IMR-90 (cell line): ENCODE measurements at regions not wholly inside any gene's neighbourhood (a gene's known extent, or its start where the extent isn't known, plus 50 kb on each side); places are given as distances from the start of the nearest gene placed in this dataset.

ENCODE experiments used
- ATAC-seq: fragments of 200-7000 bp; cut with Tn5 transposase; 2 replicates; pipeline ENCODE4 v1.9.1; 2020; ENCODE audit warnings: low read depth, mild to moderate bottlenecking, moderate library complexity
- BruUV-seq: library from RNA; stranded (reverse); fragments of 400-500 nt; replicated peaks from 2 replicates; lab custom pipeline; 2021; lab: Mats Ljungman, UMichigan
- CTCF ChIA-PET: fragments of 300-600 bp; formaldehyde crosslinking; extraction: SDS; loops from one replicate; lab custom pipeline; 2021; ENCODE audit warnings: antibody characterized with exemption; lab: Yijun Ruan, JAX
- POLR2A ChIA-PET: fragments of 300-600 bp; sonication (Branson Sonifier 250); formaldehyde crosslinking; loops from one replicate; lab custom pipeline; 2022; ENCODE audit warnings: antibody characterized with exemption; ENCODE audit not compliant: unreplicated experiment; lab: Charles Lee
- DNase-seq: peaks from one replicate; pipeline ENCODE4 v3.0.0; 2013
- H2AFZ ChIP-seq: replicated peaks from 2 replicates; pipeline ENCODE3; 2013; ENCODE audit warnings: low read length, mild to moderate bottlenecking; ENCODE audit not compliant: poor library complexity
- H2AK5ac ChIP-seq: 2 replicates; pipeline ENCODE4 v1.6.1; 2013; ENCODE audit warnings: low read depth, low read length, inconsistent platforms
- H2AK9ac ChIP-seq: replicated peaks from 2 replicates; pipeline ENCODE3; 2013; ENCODE audit warnings: mild to moderate bottlenecking, low read depth, low read length, moderate library complexity; ENCODE audit not compliant: poor library complexity
- H2BK120ac ChIP-seq: 2 replicates; pipeline ENCODE4 v1.6.1; 2013; ENCODE audit warnings: low read depth, low read length, inconsistent platforms
- H2BK15ac ChIP-seq: 3 replicates; pipeline ENCODE4 v1.6.1; 2013; ENCODE audit warnings: low read depth, low read length, inconsistent platforms
- H2BK20ac ChIP-seq: 2 replicates; pipeline ENCODE4 v1.6.1; 2013; ENCODE audit warnings: low read depth, mild to moderate bottlenecking, inconsistent platforms, low read length, moderate library complexity
- H2BK5ac ChIP-seq: 2 replicates; pipeline ENCODE4 v1.6.1; 2013; ENCODE audit warnings: mild to moderate bottlenecking, low read depth, low read length, inconsistent platforms; ENCODE audit not compliant: poor library complexity, severe bottlenecking
- H3K14ac ChIP-seq: replicated peaks from 2 replicates; pipeline ENCODE4 v1.6.1; 2013; ENCODE audit warnings: low read depth, low read length, inconsistent platforms
- H3K18ac ChIP-seq: 2 replicates; pipeline ENCODE4 v1.6.1; 2013; ENCODE audit warnings: low read depth, low read length, control low read depth
- H3K23ac ChIP-seq: 2 replicates; pipeline ENCODE4 v1.6.1; 2013; ENCODE audit warnings: low read depth, low read length, inconsistent platforms
- H3K27ac ChIP-seq: 2 replicates; pipeline ENCODE4 v1.5.1; 2013; ENCODE audit warnings: mild to moderate bottlenecking, control low read depth, low read length; ENCODE audit not compliant: insufficient read depth
- H3K27me3 ChIP-seq: 2 replicates; pipeline ENCODE4 v1.6.1; 2013; ENCODE audit warnings: low read length; ENCODE audit not compliant: control insufficient read depth, insufficient read depth
- H3K36me3 ChIP-seq: 2 replicates; pipeline ENCODE4 v1.6.1; 2013; ENCODE audit warnings: low read length, mixed read lengths; ENCODE audit not compliant: control insufficient read depth, insufficient read depth
- H3K4ac ChIP-seq: 2 replicates; pipeline ENCODE4 v1.6.1; 2013; ENCODE audit warnings: low read depth, low read length, inconsistent platforms
- H3K4me1 ChIP-seq: 2 replicates; pipeline ENCODE4 v1.6.1; 2013; ENCODE audit warnings: low read length, mixed read lengths; ENCODE audit not compliant: control insufficient read depth, insufficient read depth
- H3K4me2 ChIP-seq: 2 replicates; pipeline ENCODE4 v1.6.1; 2013; ENCODE audit warnings: low read depth, mild to moderate bottlenecking, control low read depth, low read length, moderate library complexity
- H3K4me3 ChIP-seq: 2 replicates; pipeline ENCODE4 v1.5.1; 2013; ENCODE audit warnings: low read depth, mild to moderate bottlenecking, control low read depth, low read length, moderate library complexity; ENCODE audit not compliant: insufficient read depth
- H3K56ac ChIP-seq: 2 replicates; pipeline ENCODE4 v1.6.1; 2013; ENCODE audit warnings: low read length, inconsistent platforms; ENCODE audit not compliant: insufficient read depth; ENCODE audit errors: extremely low read depth
- H3K79me1 ChIP-seq, 2 experiments: 2 replicates each; pipeline ENCODE4 v1.6.1; 2013; ENCODE audit warnings: low read length in 2 of 2, inconsistent platforms in 1 of 2, low read depth in 1 of 2
- H3K9ac ChIP-seq: 2 replicates; pipeline ENCODE4 v1.6.1; 2013; ENCODE audit warnings: low read depth, low read length, control low read depth
- H3K9me1 ChIP-seq: 2 replicates; pipeline ENCODE4 v1.6.1; 2013; ENCODE audit warnings: low read length, inconsistent platforms; ENCODE audit not compliant: insufficient read depth
- H3K9me3 ChIP-seq: 2 replicates; pipeline ENCODE4 v1.6.1; 2013; ENCODE audit warnings: low read length; ENCODE audit not compliant: control insufficient read depth, insufficient read depth
- H4K20me1 ChIP-seq: 2 replicates; pipeline ENCODE4 v1.6.1; 2013; ENCODE audit warnings: low read length, inconsistent platforms; ENCODE audit not compliant: insufficient read depth
- H4K5ac ChIP-seq: 2 replicates; pipeline ENCODE4 v1.6.1; 2013; ENCODE audit warnings: mild to moderate bottlenecking, low read depth, low read length, control low read depth
- H4K8ac ChIP-seq, 2 experiments: 2 replicates each; pipeline ENCODE4 v1.6.1; 2013; ENCODE audit warnings: low read depth in 2 of 2, low read length in 2 of 2, control low read depth in 1 of 2, inconsistent platforms in 1 of 2
- H4K91ac ChIP-seq: 2 replicates; pipeline ENCODE4 v1.6.1; 2013; ENCODE audit warnings: low read depth, low read length, inconsistent platforms; ENCODE audit not compliant: insufficient read depth
- CHD1 ChIP-seq: IDR thresholded peaks from 2 replicates; pipeline ENCODE4 v1.6.1; 2012; ENCODE audit warnings: low read depth, low read length, improper control_type of control experiment
- POLR2A ChIP-seq: IDR thresholded peaks from 2 replicates; pipeline ENCODE4 v1.6.1; 2012; ENCODE audit warnings: mild to moderate bottlenecking, low read depth, low read length
- RAD21 ChIP-seq: IDR thresholded peaks from 2 replicates; pipeline ENCODE4 v1.6.1; 2012; ENCODE audit warnings: low read length, improper control_type of control experiment
- dilution Hi-C: fragments of 300-500 bp; cut with HindIII; formaldehyde crosslinking; loops from one replicate; pipeline ENCODE4 v1.14.3; 2018; ENCODE audit warnings: low sequenced_read_pairs; ENCODE audit not compliant: unreplicated experiment
- in situ Hi-C: fragments of 300-500 bp; cut with MboI; formaldehyde crosslinking; loops from 3 replicates; pipeline ENCODE4 v1.14.3; 2019; ENCODE audit warnings: low sequenced_read_pairs, inconsistent platforms, mixed read lengths
- intact Hi-C: fragments of 100-400 bp; cut with micrococcal nuclease; formaldehyde crosslinking; loops from 2 replicates; pipeline ENCODE4 v1.10.0; 2022
- TF ChIP-seq, protein P1 (sequence below): conservative IDR thresholded peaks from 2 replicates; pipeline ENCODE4 v1.5.1; 2012; ENCODE audit warnings: mild to moderate bottlenecking, low read depth, low read length, improper control_type of control experiment

- Histone ChIP-seq H2BK5ac (no peak overlapping the region), H3K23ac (no peak overlapping the region), H3K4ac (no peak overlapping the region), H4K20me1 (no peaks in the 10 kb centered on the region), H2BK15ac (no peak overlapping the region), H4K91ac (no peak overlapping the region), H4K5ac (no peak overlapping the region), H3K27me3 (no peaks in the 10 kb centered on the region), H4K8ac (no peak overlapping the region), H3K14ac (no peak overlapping the region), H3K56ac (no peak overlapping the region), H3K36me3 (no peaks in the 10 kb centered on the region), H3K4me1 (no peaks in the 10 kb centered on the region), H3K27ac (no peak overlapping the region), H2AFZ (no peak overlapping the region), H3K79me1 (no peaks in the 10 kb centered on the region), H3K9ac (no peak overlapping the region), H2AK9ac (no peak overlapping the region), H3K9me3 (no peaks in the 10 kb centered on the region), H3K4me3 (no peak overlapping the region), H2AK5ac (no peak overlapping the region), H3K9me1 (no peaks in the 10 kb centered on the region), H2BK20ac (no peak overlapping the region), H3K4me2 (no peak overlapping the region), H3K18ac (no peak overlapping the region), H2BK120ac (no peak overlapping the region)
- POLR2A ChIA-PET: no interaction called here
- no TSS peak for BruUV-seq
- DNase-seq (no peak), ATAC-seq (no peak)
- in situ Hi-C loops: no loop called here
- intact Hi-C loops: no loop called here
- CTCF ChIA-PET: no interaction called here
- TF ChIP-seq CHD1 (no peak), RAD21 (no peak), POLR2A (no peak)
- TF ChIP-seq, protein P1, sequence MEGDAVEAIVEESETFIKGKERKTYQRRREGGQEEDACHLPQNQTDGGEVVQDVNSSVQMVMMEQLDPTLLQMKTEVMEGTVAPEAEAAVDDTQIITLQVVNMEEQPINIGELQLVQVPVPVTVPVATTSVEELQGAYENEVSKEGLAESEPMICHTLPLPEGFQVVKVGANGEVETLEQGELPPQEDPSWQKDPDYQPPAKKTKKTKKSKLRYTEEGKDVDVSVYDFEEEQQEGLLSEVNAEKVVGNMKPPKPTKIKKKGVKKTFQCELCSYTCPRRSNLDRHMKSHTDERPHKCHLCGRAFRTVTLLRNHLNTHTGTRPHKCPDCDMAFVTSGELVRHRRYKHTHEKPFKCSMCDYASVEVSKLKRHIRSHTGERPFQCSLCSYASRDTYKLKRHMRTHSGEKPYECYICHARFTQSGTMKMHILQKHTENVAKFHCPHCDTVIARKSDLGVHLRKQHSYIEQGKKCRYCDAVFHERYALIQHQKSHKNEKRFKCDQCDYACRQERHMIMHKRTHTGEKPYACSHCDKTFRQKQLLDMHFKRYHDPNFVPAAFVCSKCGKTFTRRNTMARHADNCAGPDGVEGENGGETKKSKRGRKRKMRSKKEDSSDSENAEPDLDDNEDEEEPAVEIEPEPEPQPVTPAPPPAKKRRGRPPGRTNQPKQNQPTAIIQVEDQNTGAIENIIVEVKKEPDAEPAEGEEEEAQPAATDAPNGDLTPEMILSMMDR: no peak
- dilution Hi-C loops: no loop called here
Measured at GRCh38 chr4:117957571-117957970, 76.7 kb upstream of the NDST3 start.
